Muscle layer of colon (tissue), 2 donors: ENCODE measurements at regions not wholly inside any gene's neighbourhood (a gene's known extent, or its start where the extent isn't known, plus 50 kb on each side); places are given as distances from the start of the nearest gene placed in this dataset.

Experiments
- H3K27ac ChIP-seq: one replicate; pipeline ENCODE4 v1.7.0; 2013; ENCODE audit warnings: low read depth, mild to moderate bottlenecking, low read length, moderate library complexity
- H3K27me3 ChIP-seq, 2 donors: one replicate each; pipeline ENCODE4 v1.7.0; 2013; ENCODE audit warnings: low read length in 2 of 2, mild to moderate bottlenecking in 2 of 2; ENCODE audit not compliant: insufficient read depth in 2 of 2, control insufficient read depth in 1 of 2
- H3K36me3 ChIP-seq: one replicate; pipeline ENCODE4 v1.7.0; 2013; ENCODE audit warnings: mild to moderate bottlenecking, low read length; ENCODE audit not compliant: insufficient read depth
- H3K4me1 ChIP-seq: one replicate; pipeline ENCODE4 v1.7.0; 2013; ENCODE audit warnings: mild to moderate bottlenecking, low read length; ENCODE audit not compliant: insufficient read depth
- H3K4me3 ChIP-seq, 2 donors: one replicate each; pipeline ENCODE4 v1.7.0; 2013; ENCODE audit warnings: low read length in 2 of 2, low read depth in 1 of 2, mild to moderate bottlenecking in 1 of 2, moderate library complexity in 1 of 2
- H3K9ac ChIP-seq: one replicate; pipeline ENCODE4 v1.7.0; 2013; ENCODE audit warnings: low read length
- H3K9me3 ChIP-seq: one replicate; pipeline ENCODE4 v1.7.0; 2013; ENCODE audit warnings: mild to moderate bottlenecking, low read length
- donor health status: abdominal sarcoma.
- donor health status: Adenocarcinoma of cecum.

- Histone ChIP-seq H3K27me3 (no peaks in the 10 kb centered on the region), H3K4me1 (no peaks in the 10 kb centered on the region), H3K9ac (no peak overlapping the region), H3K27ac (no peak overlapping the region), H3K9me3 (no peaks in the 10 kb centered on the region), H3K36me3 (no peaks in the 10 kb centered on the region), H3K4me3 (no peak overlapping the region)
These were observed 1039.2 kb upstream of the GOT2 start for GRCh38 chr16:59773330-59773729.

- Histone ChIP-seq H3K27ac (no peak overlapping the region), H3K9me3 (no peaks in the 10 kb centered on the region), H3K9ac (no peak overlapping the region), H3K27me3 (no peaks in the 10 kb centered on the region), H3K36me3 (no peaks in the 10 kb centered on the region), H3K4me3 (no peak overlapping the region), H3K4me1 (no peaks in the 10 kb centered on the region)
These were observed 1025.2 kb upstream of the GOT2 start for GRCh38 chr16:59759296-59759695.

- no peak overlapping the region for H3K27ac ChIP-seq
- no peak overlapping the region for H3K9ac ChIP-seq
- no peaks in the 10 kb centered on the region for H3K9me3 ChIP-seq
- no peaks in the 10 kb centered on the region for H3K27me3 ChIP-seq
- no peaks in the 10 kb centered on the region for H3K36me3 ChIP-seq
- H3K4me3 ChIP-seq = no peak overlapping the region
- no peaks in the 10 kb centered on the region for H3K4me1 ChIP-seq
These were observed 1024.7 kb upstream of the GOT2 start for GRCh38 chr16:59758848-59759247.

- no peak overlapping the region for H3K27ac ChIP-seq
- H3K4me3 ChIP-seq = no peak overlapping the region
- H3K9ac ChIP-seq = no peak overlapping the region
- H3K4me1 ChIP-seq = no peaks in the 10 kb centered on the region
- H3K27me3 ChIP-seq = no peaks in the 10 kb centered on the region
- no peaks in the 10 kb centered on the region for H3K36me3 ChIP-seq
- no peaks in the 10 kb centered on the region for H3K9me3 ChIP-seq
These were observed 1020.7 kb upstream of the GOT2 start for GRCh38 chr16:59754854-59755253.

GRCh38 chr16:59749662-59750336 is 1015.7 kb upstream of the GOT2 start:
- no peaks in the 10 kb centered on the region for H3K4me1 ChIP-seq
- no peaks in the 10 kb centered on the region for H3K9me3 ChIP-seq
- no peak overlapping the region for H3K27ac ChIP-seq
- H3K9ac ChIP-seq = no peak overlapping the region
- H3K4me3 ChIP-seq = no peak overlapping the region
- no peaks in the 10 kb centered on the region for H3K27me3 ChIP-seq
- H3K36me3 ChIP-seq = no peaks in the 10 kb centered on the region

GRCh38 chr16:59748531-59748930 is 1014.4 kb upstream of the GOT2 start:
- no peaks in the 10 kb centered on the region for H3K4me1 ChIP-seq
- H3K36me3 ChIP-seq = no peaks in the 10 kb centered on the region
- H3K9me3 ChIP-seq = no peaks in the 10 kb centered on the region
- H3K27me3 ChIP-seq = no peaks in the 10 kb centered on the region
- H3K4me3 ChIP-seq = no peak overlapping the region
- no peak overlapping the region for H3K27ac ChIP-seq
- H3K9ac ChIP-seq = no peak overlapping the region

GRCh38 chr16:59743504-59743903 is 1009.4 kb upstream of the GOT2 start:
- no peaks in the 10 kb centered on the region for H3K4me1 ChIP-seq
- H3K9ac ChIP-seq = no peak overlapping the region
- H3K27ac ChIP-seq = no peak overlapping the region
- H3K9me3 ChIP-seq = no peaks in the 10 kb centered on the region
- H3K27me3 ChIP-seq = no peaks in the 10 kb centered on the region
- H3K4me3 ChIP-seq = no peak overlapping the region
- H3K36me3 ChIP-seq = no peaks in the 10 kb centered on the region

- Histone ChIP-seq H3K4me3 (no peak overlapping the region), H3K9me3 (no peaks in the 10 kb centered on the region), H3K27me3 (no peaks in the 10 kb centered on the region), H3K27ac (no peak overlapping the region), H3K9ac (no peak overlapping the region), H3K4me1 (no peaks in the 10 kb centered on the region), H3K36me3 (no peaks in the 10 kb centered on the region)
These were observed 1006.7 kb upstream of the GOT2 start for GRCh38 chr16:59740858-59741257.

- H3K9ac ChIP-seq = no peak overlapping the region
- H3K9me3 ChIP-seq = no peaks in the 10 kb centered on the region
- H3K4me1 ChIP-seq = no peaks in the 10 kb centered on the region
- no peak overlapping the region for H3K27ac ChIP-seq
- H3K36me3 ChIP-seq = no peaks in the 10 kb centered on the region
- H3K4me3 ChIP-seq = no peak overlapping the region
- no peaks in the 10 kb centered on the region for H3K27me3 ChIP-seq
These were observed 1003.2 kb upstream of the GOT2 start for GRCh38 chr16:59737274-59737673.

GRCh38 chr16:59733321-59733720 is 999.2 kb upstream of the GOT2 start:
- no peaks in the 10 kb centered on the region for H3K9me3 ChIP-seq

GRCh38 chr16:59729613-59730012 is 995.5 kb upstream of the GOT2 start:
- H3K36me3 ChIP-seq = no peaks in the 10 kb centered on the region
- H3K4me3 ChIP-seq = no peak overlapping the region
- H3K9me3 ChIP-seq = no peaks in the 10 kb centered on the region
- H3K4me1 ChIP-seq = no peaks in the 10 kb centered on the region
- H3K27me3 ChIP-seq = no peaks in the 10 kb centered on the region
- no peak overlapping the region for H3K27ac ChIP-seq
- no peak overlapping the region for H3K9ac ChIP-seq

More at GRCh38 chr16:59733321-59733720, 999.2 kb upstream of the GOT2 start:
- Histone ChIP-seq H3K9ac (no peak overlapping the region), H3K4me3 (no peak overlapping the region), H3K27ac (no peak overlapping the region), H3K4me1 (no peaks in the 10 kb centered on the region), H3K27me3 (no peaks in the 10 kb centered on the region), H3K36me3 (no peaks in the 10 kb centered on the region)

- H3K27ac ChIP-seq = no peak overlapping the region
- no peaks in the 10 kb centered on the region for H3K4me1 ChIP-seq
- no peaks in the 10 kb centered on the region for H3K27me3 ChIP-seq
- H3K9me3 ChIP-seq = no peaks in the 10 kb centered on the region
- no peaks in the 10 kb centered on the region for H3K36me3 ChIP-seq
- H3K9ac ChIP-seq = no peak overlapping the region
- no peak overlapping the region for H3K4me3 ChIP-seq
These were observed 985.0 kb upstream of the GOT2 start for GRCh38 chr16:59719121-59719520.
